ENCODE measurements at regions not wholly inside any gene's neighbourhood (a gene's known extent, or its start where the extent isn't known, plus 50 kb on each side); places are given as distances from the start of the nearest gene placed in this dataset.
"Not testable (repeated sequence)": the region's sequence is repeated elsewhere in the genome, so short reads cannot be mapped to it uniquely, and the experiment has no call there.

DNA sequence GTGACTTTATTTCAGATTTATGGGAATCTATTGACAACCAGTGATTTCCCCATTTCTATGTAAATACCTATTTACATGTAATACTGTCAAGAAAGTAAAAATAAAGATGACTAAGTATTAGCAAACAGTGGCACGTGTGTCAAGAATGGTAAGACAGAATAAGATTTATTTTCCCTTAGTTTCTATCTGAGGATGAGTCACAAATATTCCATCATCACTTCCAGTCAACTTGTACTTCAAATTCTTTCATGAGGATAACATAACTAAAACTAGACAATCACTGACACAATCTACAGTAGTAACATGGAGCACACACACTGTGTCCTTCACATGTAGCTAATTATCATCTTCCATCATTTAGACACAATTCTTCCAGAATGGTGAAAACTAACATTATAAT is 625.3 kb upstream of the PCDH7 start:
- DNase-seq (ENCODE audit: low spot score in 2 of 2, unreplicated experiment in 2 of 2): no peak
- Mint-ChIP-seq H3K4me3 (no peak overlapping the region), H3K36me3 (no peaks in the 10 kb centered on the region), H3K4me1 (no peaks in the 10 kb centered on the region), H3K27ac (no peak overlapping the region), H3K27me3 (ENCODE audit: low read depth) (no peaks in the 10 kb centered on the region), H3K9me3 (peaks cover 31% of the 10 kb centered on the region)
- TF ChIP-seq, protein P1, sequence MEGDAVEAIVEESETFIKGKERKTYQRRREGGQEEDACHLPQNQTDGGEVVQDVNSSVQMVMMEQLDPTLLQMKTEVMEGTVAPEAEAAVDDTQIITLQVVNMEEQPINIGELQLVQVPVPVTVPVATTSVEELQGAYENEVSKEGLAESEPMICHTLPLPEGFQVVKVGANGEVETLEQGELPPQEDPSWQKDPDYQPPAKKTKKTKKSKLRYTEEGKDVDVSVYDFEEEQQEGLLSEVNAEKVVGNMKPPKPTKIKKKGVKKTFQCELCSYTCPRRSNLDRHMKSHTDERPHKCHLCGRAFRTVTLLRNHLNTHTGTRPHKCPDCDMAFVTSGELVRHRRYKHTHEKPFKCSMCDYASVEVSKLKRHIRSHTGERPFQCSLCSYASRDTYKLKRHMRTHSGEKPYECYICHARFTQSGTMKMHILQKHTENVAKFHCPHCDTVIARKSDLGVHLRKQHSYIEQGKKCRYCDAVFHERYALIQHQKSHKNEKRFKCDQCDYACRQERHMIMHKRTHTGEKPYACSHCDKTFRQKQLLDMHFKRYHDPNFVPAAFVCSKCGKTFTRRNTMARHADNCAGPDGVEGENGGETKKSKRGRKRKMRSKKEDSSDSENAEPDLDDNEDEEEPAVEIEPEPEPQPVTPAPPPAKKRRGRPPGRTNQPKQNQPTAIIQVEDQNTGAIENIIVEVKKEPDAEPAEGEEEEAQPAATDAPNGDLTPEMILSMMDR (IDR thresholded peaks at IDR 0.05; ENCODE audit: unreplicated experiment): no peak

DNA sequence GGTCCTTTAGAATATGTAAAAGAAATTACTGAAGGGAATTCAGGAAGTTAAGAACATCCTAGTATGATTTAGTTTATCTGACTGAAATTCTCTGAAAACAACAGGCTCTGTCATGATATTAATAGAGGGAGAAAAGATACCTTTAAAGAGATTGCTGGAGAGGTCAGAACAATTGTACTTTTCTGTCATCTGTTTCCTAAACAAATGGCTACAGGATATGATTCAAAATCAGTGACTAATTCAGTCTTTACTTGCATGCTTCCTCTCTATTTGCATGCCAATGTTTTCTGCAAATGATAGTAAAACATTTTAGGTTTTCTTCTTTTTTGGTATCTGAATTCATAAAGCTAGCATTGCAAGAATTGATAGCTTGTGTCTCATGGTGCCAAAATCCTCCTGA is 616.7 kb upstream of the PCDH7 start:
- TF ChIP-seq, protein P1 (IDR thresholded peaks at IDR 0.05; ENCODE audit: unreplicated experiment): no peak
- Mint-ChIP-seq H3K4me1 (no peaks in the 10 kb centered on the region), H3K36me3 (no peaks in the 10 kb centered on the region), H3K27me3 (ENCODE audit: low read depth) (no peaks in the 10 kb centered on the region), H3K4me3 (no peak overlapping the region), H3K27ac (no peak overlapping the region), H3K9me3 (peaks cover 32% of the 10 kb centered on the region)
- no peak for DNase-seq (ENCODE audit: low spot score in 2 of 2, unreplicated experiment in 2 of 2)

DNA sequence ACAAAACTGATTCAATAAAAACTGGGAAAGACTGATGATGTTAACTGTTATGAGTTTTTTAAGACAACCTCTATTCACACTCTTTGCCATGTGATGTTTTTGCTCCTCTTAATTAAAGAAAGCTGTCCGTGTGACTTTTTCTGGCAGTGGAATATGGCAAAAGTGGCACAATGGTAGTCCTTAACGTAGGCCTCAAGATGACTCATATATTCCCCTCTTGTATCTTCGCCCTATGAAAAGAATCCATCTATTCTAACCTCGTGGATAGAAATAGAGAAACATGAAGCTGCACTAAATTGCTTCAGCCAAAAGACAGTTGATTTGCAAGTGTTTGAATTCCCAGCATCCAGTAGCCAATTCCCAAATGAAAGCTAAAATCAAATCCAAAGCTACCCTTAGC is 603.8 kb upstream of the PCDH7 start:
- no peaks in the 10 kb centered on the region for H3K27me3 Mint-ChIP-seq (ENCODE audit: low read depth)
- TF ChIP-seq, protein P1 (IDR thresholded peaks at IDR 0.05; ENCODE audit: unreplicated experiment): no peak
- peaks cover 14% of the 10 kb centered on the region for H3K9me3 Mint-ChIP-seq
- H3K4me3 Mint-ChIP-seq: no peak overlapping the region
- H3K27ac Mint-ChIP-seq: no peak overlapping the region
- no peaks in the 10 kb centered on the region for H3K36me3 Mint-ChIP-seq
- DNase-seq (ENCODE audit: low spot score in 2 of 2, unreplicated experiment in 2 of 2): no peak
- H3K4me1 Mint-ChIP-seq: peaks cover 2% of the 10 kb centered on the region

DNA sequence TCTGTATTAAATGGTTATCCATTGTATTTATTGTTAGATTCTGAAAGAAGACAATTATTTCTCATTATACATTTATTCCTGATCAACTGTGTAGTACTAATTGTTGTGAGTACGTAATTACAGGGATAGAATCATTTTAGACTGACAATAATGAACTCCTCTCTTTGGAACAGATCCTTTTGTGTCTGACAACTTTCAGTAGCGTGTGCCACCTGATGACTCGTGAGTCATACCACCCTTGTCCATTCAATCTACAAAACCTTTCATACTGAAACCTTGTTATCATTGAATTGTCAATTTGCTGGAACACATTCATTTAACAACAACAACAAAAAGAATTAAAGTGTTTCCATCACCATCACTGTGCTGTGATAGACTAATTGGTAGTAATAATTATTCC is 602.7 kb upstream of the PCDH7 start:
- Mint-ChIP-seq H3K4me3 (no peak overlapping the region), H3K4me1 (peaks cover 2% of the 10 kb centered on the region), H3K27ac (no peak overlapping the region), H3K9me3 (peaks cover 9% of the 10 kb centered on the region), H3K36me3 (no peaks in the 10 kb centered on the region), H3K27me3 (ENCODE audit: low read depth) (no peaks in the 10 kb centered on the region)
- DNase-seq (ENCODE audit: low spot score in 2 of 2, unreplicated experiment in 2 of 2): no peak
- TF ChIP-seq, protein P1 (IDR thresholded peaks at IDR 0.05; ENCODE audit: unreplicated experiment): no peak

DNA sequence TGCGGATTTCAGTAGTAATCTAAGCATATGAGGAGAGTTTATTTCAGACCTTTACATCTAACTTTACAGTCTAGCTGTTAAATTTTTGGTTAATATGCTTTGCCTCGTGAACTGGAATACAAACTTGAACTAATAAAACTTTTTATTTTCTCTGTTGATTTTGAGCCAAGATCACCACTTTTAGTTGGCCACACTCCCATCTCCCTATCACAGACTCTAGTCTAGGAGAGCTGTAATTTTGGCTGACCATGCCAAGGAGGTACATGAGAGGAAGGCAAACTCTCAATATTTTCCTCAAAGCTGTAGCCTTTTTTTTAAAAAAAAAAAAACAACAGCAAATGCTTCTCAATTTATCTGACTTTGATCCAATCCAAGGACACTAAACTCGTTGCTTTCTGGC is 597.5 kb upstream of the PCDH7 start:
- no peak overlapping the region for H3K4me3 Mint-ChIP-seq
- H3K27me3 Mint-ChIP-seq (ENCODE audit: low read depth): no peaks in the 10 kb centered on the region
- H3K27ac Mint-ChIP-seq: no peak overlapping the region
- DNase-seq (ENCODE audit: low spot score in 2 of 2, unreplicated experiment in 2 of 2): no peak
- TF ChIP-seq, protein P1 (IDR thresholded peaks at IDR 0.05; ENCODE audit: unreplicated experiment): no peak
- peaks cover 4% of the 10 kb centered on the region for H3K9me3 Mint-ChIP-seq
- no peaks in the 10 kb centered on the region for H3K36me3 Mint-ChIP-seq
- H3K4me1 Mint-ChIP-seq: peaks cover 9% of the 10 kb centered on the region

DNA sequence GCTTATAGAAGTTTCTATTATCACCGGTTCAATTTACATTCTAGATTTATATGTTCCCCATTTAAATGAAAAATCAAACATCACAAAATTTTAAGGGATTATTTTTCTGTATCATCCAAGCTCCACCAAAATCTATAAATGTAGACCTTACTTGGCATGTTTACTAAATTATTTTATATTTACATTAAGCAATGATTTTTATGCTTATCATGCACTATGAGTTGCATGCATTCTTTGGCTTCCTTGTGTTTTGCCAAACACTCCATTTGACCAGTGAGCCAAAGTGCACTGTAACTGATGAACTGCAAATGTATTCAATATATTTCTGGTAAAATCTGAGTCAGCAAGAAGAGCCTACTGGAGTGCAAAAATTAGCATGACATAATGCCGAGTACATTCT is 595.5 kb upstream of the PCDH7 start:
- H3K36me3 Mint-ChIP-seq; H3K9me3 Mint-ChIP-seq; H3K27ac Mint-ChIP-seq; H3K4me3 Mint-ChIP-seq; H3K4me1 Mint-ChIP-seq; DNase-seq (ENCODE audit: low spot score in 2 of 2, unreplicated experiment in 2 of 2); H3K27me3 Mint-ChIP-seq (ENCODE audit: low read depth): not testable (repeated sequence)

All from mesothelial cell of epicardium (in vitro differentiated cells).